Heart right ventricle (tissue), 16 donors: ENCODE measurements at regions not wholly inside any gene's neighbourhood (a gene's known extent, or its start where the extent isn't known, plus 50 kb on each side); places are given as distances from the start of the nearest gene placed in this dataset.
A peak's percentile ranks its signal among the peaks of the same experiment; 100 is the strongest.

Source experiments
- ATAC-seq, 8 donors: fragments of 200-7000 bp; cut with Tn5 transposase; one replicate each; pipeline ENCODE4 v1.9.1; 2020; ENCODE audit warnings: mild to moderate bottlenecking in 8 of 8, moderate library complexity in 8 of 8, moderate number of reproducible peaks in 1 of 8
- DNase-seq, 2 donors: peaks; one replicate each; pipeline ENCODE4 v3.0.0-alpha.2; 2020
- H3K27ac ChIP-seq, 10 donors: fragments of 200-600 bp; sonication (generic) in 2 of 10; one replicate each; pipeline versions ENCODE4 v1.5.0 to v1.8.0; 2020 to 2022; ENCODE audit warnings: mild to moderate bottlenecking in 3 of 10
- H3K27me3 ChIP-seq, 7 donors: fragments of 200-600 bp; one replicate each; pipeline ENCODE4 v1.8.0; 2021 to 2022; ENCODE audit warnings: mild to moderate bottlenecking in 2 of 7
- H3K36me3 ChIP-seq, 9 donors: fragments of 200-600 bp; sonication (generic) in 1 of 9; one replicate each; pipeline versions ENCODE4 v1.5.0 to v1.8.0; 2020 to 2022; ENCODE audit warnings: mild to moderate bottlenecking in 2 of 9
- H3K4me1 ChIP-seq, 9 donors: fragments of 200-600 bp; sonication (generic) in 1 of 9; one replicate each; pipeline versions ENCODE4 v1.5.0 to v1.8.0; 2020 to 2022; ENCODE audit warnings: mild to moderate bottlenecking in 4 of 9
- H3K4me3 ChIP-seq, 10 donors: fragments of 200-600 bp; sonication (generic) in 2 of 10; one replicate each; pipeline versions ENCODE4 v1.5.0 to v1.8.0; 2020 to 2022; ENCODE audit warnings: mild to moderate bottlenecking in 7 of 10, moderate library complexity in 2 of 10
- H3K9me3 ChIP-seq, 11 donors: fragments of 200-600 bp in 10 of 11; sonication (generic) in 2 of 11; one replicate each; pipeline versions ENCODE4 v1.5.0 to v1.8.0; 2013 to 2022; ENCODE audit warnings: mild to moderate bottlenecking in 2 of 11, control low read depth in 1 of 11, moderate library complexity in 1 of 11
- WGBS, 2 donors: extraction: QIAGEN DNeasy Blood & Tissue Kit; methylation state at CpG; one replicate each; pipeline ENCODE4 v1.1.7; 2013; ENCODE audit warnings: inconsistent platforms in 1 of 2; 5-methylcytosine and 5-hydroxymethylcytosine counted together
- intact Hi-C, 10 donors: fragments of 100-400 bp; cut with DNase I; formaldehyde crosslinking; loops; one replicate each; pipeline versions ENCODE4 v1.11.1 to v1.14.2; 2022
- TF ChIP-seq, protein P1 (sequence below), 9 donors: fragments of 200-600 bp; sonication (generic) in 2 of 9; IDR thresholded peaks; one replicate each; pipeline versions ENCODE4 v1.5.0 to v1.8.0; 2021 to 2022; ENCODE audit warnings: antibody characterized with exemption in 9 of 9, mild to moderate bottlenecking in 5 of 9, moderate library complexity in 1 of 9
- donor health status: Arrhythmogenic right ventricular cardiomyopathy.
- donor health status: ischemic (EF 13 %, LVEDD 7.1; RV severe dilation, severe dysfunction).
- donor health status: healthy with polysubstance abuse.
- donor health status: DM: no; HTN: yes; CAD: no.
- donor health status: DM: no; HTN: no; CAD: no.
- donor health status: ischemic (EF 25% LVEDD 6.9; RV normal size, moderate dysfunction).
- donor health status: ischemic (EF 25% LVEDD 5.7; RV mildly dilated, moderate dysfunction).
- donor health status: healthy.
- donor health status: DM: yes; HTN: yes; CAD: no.
- donor health status: Ischemic cardiomyopathy.
- donor health status: ischemic (EF 35%, LVEDD 5.7; RV mildly dilated, moderate dysfunction).
- donor health status: nonischemic (EF 11% LVEDD 7.7; RV severe dilation, severe dysfunction).
- donor health status: DM: yes; HTN: yes; CAD: no.
- donor health status: PGD.
- donor health status: ischemic (EF 29% LVEDD 5.4; RV normal size, mild dysfunction).
- donor health status: nonischemic (EF 23%, LVEDD 6.1; RV moderate dilation, normal function).

GRCh38 chr2:128558441-128558840 lies 239.8 kb upstream of the HS6ST1 start:
- Histone ChIP-seq H3K27me3 (no peaks in the 10 kb centered on the region), H3K4me1 (peaks cover 0 to 11% (median 7%) of the 10 kb centered on the region in 9 donors), H3K36me3 (no peaks in the 10 kb centered on the region), H3K9me3 (no peaks in the 10 kb centered on the region), H3K4me3 (no peak overlapping the region), H3K27ac (peak overlapping the region in 1 of 10 donors; percentile 64)
- TF ChIP-seq, protein P1, sequence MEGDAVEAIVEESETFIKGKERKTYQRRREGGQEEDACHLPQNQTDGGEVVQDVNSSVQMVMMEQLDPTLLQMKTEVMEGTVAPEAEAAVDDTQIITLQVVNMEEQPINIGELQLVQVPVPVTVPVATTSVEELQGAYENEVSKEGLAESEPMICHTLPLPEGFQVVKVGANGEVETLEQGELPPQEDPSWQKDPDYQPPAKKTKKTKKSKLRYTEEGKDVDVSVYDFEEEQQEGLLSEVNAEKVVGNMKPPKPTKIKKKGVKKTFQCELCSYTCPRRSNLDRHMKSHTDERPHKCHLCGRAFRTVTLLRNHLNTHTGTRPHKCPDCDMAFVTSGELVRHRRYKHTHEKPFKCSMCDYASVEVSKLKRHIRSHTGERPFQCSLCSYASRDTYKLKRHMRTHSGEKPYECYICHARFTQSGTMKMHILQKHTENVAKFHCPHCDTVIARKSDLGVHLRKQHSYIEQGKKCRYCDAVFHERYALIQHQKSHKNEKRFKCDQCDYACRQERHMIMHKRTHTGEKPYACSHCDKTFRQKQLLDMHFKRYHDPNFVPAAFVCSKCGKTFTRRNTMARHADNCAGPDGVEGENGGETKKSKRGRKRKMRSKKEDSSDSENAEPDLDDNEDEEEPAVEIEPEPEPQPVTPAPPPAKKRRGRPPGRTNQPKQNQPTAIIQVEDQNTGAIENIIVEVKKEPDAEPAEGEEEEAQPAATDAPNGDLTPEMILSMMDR (IDR thresholded peaks at IDR 0.05), result no peak
- DNase-seq, result no peak
- WGBS, 2 donors, result 73 to 83% methylated on average over 3 of the region's 3 CpGs
- ATAC-seq, result no peak
- intact Hi-C loops, result loop anchor here in 1 of 10 donors (10.0 kb wide), 1 partner anchor 234 kb away; no protein-coding TSS in a partner anchor

DNA sequence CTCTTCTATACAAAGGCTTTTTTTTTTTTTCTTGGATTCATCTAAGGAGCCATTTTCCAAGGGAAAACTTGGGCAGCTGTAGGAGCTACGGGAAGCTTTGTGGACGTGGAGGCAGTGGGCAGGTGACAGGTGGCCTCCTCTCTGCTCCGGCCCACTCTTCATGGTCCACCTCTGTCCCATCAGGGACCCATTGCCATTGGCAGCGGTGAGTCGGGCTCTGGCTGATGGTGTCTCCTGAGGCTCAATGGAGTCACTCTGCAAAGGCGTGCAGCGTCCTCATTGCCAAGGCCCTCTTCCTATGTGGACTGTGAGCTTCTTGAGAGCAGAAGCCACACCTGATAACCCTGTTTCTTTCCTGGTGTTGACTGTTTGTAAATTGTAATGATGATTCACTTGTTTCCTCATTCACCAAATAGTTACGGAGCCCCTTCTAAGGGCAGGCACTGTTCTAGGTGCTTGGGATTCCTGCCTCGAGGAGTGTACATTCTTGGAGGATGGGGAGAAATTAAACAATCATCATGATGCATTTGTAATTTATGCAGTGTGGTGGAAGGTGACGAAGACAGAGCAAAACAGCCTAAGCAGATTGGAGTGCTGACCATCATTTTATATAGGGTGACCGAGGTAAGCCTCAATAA lies 240.3 kb upstream of the HS6ST1 start:
- Histone ChIP-seq H3K9me3 (no peaks in the 10 kb centered on the region), H3K36me3 (no peaks in the 10 kb centered on the region), H3K4me3 (no peak overlapping the region), H3K27ac (peak overlapping the region in 1 of 10 donors; percentile 64), H3K4me1 (peaks cover 0 to 15% (median 7%) of the 10 kb centered on the region in 9 donors), H3K27me3 (no peaks in the 10 kb centered on the region)
- ATAC-seq (no peak), DNase-seq (no peak)
- intact Hi-C loops, result loop anchor here in 1 of 10 donors (10.0 kb wide), 1 partner anchor 234 kb away; no protein-coding TSS in a partner anchor
- 97 to 98% methylated on average over 11 of the region's 11 CpGs for WGBS, 2 donors
- TF ChIP-seq, protein P1 (IDR thresholded peaks at IDR 0.05), result no peak

- ATAC-seq (no peak), DNase-seq (no peak)
- Histone ChIP-seq H3K4me3 (no peak overlapping the region), H3K9me3 (no peaks in the 10 kb centered on the region), H3K4me1 (peaks cover 0 to 16% (median 7%) of the 10 kb centered on the region in 9 donors), H3K27ac (no peak overlapping the region), H3K27me3 (no peaks in the 10 kb centered on the region), H3K36me3 (no peaks in the 10 kb centered on the region)
- TF ChIP-seq, protein P1 (IDR thresholded peaks at IDR 0.05), result no peak
- 90 to 92% methylated on average over 18 of the region's 18 CpGs for WGBS, 2 donors
- intact Hi-C loops, result loop anchor here in 1 of 10 donors (10.0 kb wide), 1 partner anchor 235 kb away; no protein-coding TSS in a partner anchor
Measured at GRCh38 chr2:128559533-128560515, 241.2 kb upstream of the HS6ST1 start.

DNA sequence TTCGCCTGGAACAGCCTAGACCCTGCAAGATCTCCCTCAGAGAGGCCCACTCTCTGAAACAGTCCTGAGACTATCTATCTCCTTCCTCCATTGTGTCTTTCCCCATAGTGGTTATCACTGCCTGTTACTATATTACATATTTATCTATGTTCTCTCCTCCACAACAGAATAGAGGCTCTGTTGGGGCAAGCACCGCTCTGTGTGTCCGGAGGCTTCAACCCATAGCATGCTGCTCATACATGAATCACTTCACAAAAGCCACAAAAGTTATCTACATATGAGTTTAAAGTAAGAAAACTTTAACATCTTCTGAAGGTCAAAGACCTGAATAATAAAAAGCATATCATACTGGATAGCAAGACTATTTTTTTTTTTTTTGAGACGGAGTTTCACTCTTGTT lies 242.1 kb upstream of the HS6ST1 start:
- Histone ChIP-seq H3K27ac (no peak overlapping the region), H3K4me1 (peaks cover 0 to 16% (median 7%) of the 10 kb centered on the region in 9 donors), H3K27me3 (no peaks in the 10 kb centered on the region), H3K36me3 (no peaks in the 10 kb centered on the region), H3K4me3 (no peak overlapping the region), H3K9me3 (no peaks in the 10 kb centered on the region)
- ATAC-seq (no peak), DNase-seq (no peak)
- TF ChIP-seq, protein P1 (IDR thresholded peaks at IDR 0.05), result no peak
- WGBS, 2 donors, result 95 to 96% methylated on average over 4 of the region's 4 CpGs
- intact Hi-C loops, result no loop called here
